Erythroblast (primary cell): ENCODE measurements at regions not wholly inside any gene's neighbourhood (a gene's known extent, or its start where the extent isn't known, plus 50 kb on each side); places are given as distances from the start of the nearest gene placed in this dataset.
"Not testable (repeated sequence)": the region's sequence is repeated elsewhere in the genome, so short reads cannot be mapped to it uniquely, and the experiment has no call there.

ENCODE experiments used
- DNase-seq, 2 experiments: peaks; one replicate each; lab custom pipeline; 2025; lab: John Stamatoyannopoulos, UW
- GATA1 ChIP-seq: IDR thresholded peaks from 2 replicates; pipeline ENCODE4 v1.6.1; 2011; ENCODE audit warnings: low read depth, mild to moderate bottlenecking, control low read depth, low read length, moderate library complexity
- POLR2A ChIP-seq: IDR thresholded peaks from 2 replicates; pipeline ENCODE4 v1.6.1; 2011; ENCODE audit warnings: mild to moderate bottlenecking, low read length

DNA sequence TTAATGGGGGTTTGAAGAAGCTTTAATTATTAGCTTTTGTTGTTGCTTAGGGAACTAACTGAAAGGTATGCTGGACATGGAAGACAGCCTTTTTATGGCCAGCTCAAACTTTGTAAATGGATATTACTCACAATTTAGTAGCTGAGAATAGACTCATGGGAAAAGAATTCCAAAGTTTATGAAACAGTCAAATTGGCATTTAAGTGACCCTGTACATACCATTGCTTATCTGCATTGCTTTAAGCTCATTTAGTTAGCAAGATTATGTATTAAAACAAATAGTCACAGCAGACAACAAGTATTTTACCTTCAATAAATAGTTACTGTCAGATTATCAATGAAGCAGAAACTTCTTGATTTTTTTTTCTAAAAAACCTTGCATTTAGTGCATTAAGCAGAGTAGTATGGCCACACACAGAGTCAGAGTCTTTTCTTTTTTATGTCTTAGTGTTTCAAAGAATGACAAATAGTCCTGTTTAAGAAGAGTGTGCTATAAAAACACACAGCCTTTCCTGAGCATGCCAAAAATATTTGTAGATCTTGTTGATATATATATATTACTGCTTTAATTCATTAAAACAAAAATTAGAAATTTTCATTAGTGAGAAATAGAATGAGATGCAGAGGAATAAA, 102.2 kb downstream of the TTC6 start:
- DNase-seq = no peak

GRCh38 chr14:37698840-37699777, 103.7 kb downstream of the TTC6 start:
- no peak for TF ChIP-seq POLR2A
- no peak for TF ChIP-seq GATA1
- no peak for DNase-seq

More for the DNA sequence above, 102.2 kb downstream of the TTC6 start:
- TF ChIP-seq GATA1 (no peak), POLR2A (no peak)

GRCh38 chr14:37707716-37708115, 112.3 kb downstream of the TTC6 start:
- DNase-seq = no peak
- TF ChIP-seq POLR2A = no peak
- no peak for TF ChIP-seq GATA1

GRCh38 chr14:37708481-37708880, 113.1 kb downstream of the TTC6 start:
- DNase-seq = no peak
- TF ChIP-seq GATA1 (no peak), POLR2A (no peak)

DNA sequence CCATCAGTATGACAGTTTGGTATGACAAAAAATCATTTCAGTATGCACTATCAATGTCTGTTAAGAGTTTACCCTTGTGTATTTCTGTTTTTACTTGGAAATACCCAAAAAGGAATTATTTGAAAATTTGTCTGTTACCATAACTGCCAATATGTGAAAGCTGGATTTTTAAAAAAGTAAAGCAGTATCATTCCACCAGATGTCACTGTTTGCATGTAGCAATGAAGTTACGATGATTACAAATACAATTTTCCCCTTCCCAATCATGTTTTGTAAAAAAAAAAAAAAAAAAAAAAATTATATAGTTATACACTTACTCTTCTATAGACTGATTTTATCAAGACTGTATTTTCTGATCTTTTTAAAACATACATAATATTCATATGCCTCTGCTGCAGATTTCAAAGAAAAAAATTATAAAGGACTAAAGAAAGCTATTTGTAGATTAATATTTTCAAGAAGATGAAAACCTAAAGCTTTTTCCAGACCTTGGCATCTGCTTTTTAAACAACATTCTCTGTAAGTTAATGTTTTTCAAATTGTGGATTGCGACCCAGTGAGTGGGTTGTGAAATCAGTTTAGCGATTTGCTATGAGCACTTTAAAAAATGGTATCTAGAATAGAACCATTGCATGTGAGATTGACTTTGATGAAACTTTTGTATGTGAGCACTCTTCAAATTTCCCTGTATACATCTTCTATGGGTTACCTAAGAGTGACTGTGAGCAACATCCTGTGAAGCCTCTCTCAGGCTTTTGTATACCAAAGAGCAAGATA, 114.2 kb downstream of the TTC6 start:
- peak in 1 of 2 experiments; percentile 2 for DNase-seq
- no peak for TF ChIP-seq GATA1
- TF ChIP-seq POLR2A = no peak

- TF ChIP-seq POLR2A (no peak), GATA1 (no peak)
- DNase-seq = no peak
These were observed 116.0 kb downstream of the TTC6 start for GRCh38 chr14:37711356-37711830.

DNA sequence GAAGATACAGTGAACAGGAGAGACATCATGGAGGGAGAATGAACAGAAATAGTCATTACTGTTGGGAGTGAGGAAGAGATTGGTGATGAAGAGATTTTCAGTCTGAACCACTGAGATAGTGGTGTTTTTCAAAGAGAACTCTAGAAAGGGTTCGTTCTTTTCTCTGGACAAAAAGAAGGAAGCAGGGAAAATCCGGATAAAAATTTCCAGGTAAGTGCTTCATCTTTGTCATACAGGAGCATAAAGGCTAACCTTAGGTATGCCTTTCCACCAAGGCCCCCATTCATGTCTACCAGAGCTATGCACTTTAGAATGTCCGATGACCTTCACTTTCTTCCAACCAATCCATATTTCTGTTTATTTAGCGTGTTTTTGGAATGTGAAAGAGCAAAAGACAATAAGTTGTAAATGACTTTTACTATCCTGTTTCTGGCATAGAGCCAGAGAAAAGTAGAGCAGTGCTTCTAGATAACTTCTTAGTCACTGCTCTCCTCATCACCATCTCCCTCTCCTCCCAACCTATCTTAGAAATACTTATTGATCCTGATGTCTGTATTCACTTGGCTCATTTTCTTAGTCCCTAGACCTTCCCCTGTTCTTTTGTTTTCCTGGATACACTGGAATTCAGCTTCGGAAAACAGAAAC, 116.5 kb downstream of the TTC6 start:
- no peak for DNase-seq
- TF ChIP-seq GATA1 = no peak
- TF ChIP-seq POLR2A = no peak

DNA sequence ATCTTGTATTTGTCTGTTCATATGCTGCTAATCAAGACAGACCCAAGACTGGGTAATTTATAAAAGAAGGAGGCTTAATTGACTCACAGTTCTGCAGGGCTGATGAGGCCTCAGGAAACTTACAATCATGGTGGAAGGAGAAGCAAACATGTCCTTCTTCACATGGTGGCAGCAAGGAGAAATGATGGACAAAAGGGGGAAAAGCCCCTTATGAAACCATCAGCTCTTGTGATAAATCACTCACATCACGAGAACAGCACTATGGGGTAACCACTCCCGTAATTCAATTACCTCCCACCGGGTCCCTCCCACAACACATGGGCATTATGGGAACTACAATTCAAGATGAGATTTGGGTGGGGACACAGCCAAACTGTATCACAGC, 117.0 kb downstream of the TTC6 start:
- not testable (repeated sequence) for DNase-seq

DNA sequence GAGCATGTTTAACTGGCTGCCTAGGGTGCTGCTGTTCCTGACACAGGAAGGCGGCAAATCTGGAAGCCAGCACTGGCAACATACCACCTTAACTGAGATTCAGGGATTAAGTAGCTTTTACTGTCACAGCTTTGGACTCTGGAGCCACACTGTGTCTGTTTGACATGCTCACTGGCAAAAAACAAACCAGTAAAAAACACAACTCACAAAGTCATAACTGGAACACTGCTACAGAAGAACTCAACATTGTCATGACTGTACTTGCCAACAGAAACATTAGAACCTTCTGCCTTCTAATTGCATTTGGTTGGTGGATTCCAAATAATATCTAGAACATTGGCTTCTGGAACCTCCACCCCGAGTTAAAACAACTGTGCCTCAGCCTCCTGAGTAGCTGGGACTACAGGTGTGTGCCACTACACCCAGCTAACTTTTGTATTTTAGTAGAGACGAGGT, 117.6 kb downstream of the TTC6 start:
- no peak for DNase-seq
- TF ChIP-seq GATA1 (no peak), POLR2A (no peak)

- TF ChIP-seq GATA1 = no peak
- TF ChIP-seq POLR2A = no peak
- no peak for DNase-seq
These were observed 124.7 kb downstream of the TTC6 start for GRCh38 chr14:37720131-37720530.

- TF ChIP-seq GATA1 (no peak), POLR2A (no peak)
- DNase-seq = no peak
These were observed 126.7 kb downstream of the TTC6 start for GRCh38 chr14:37721976-37722659.

GRCh38 chr14:37723515-37723914, 128.1 kb downstream of the TTC6 start:
- TF ChIP-seq GATA1 (no peak), POLR2A (no peak)
- no peak for DNase-seq
